Right atrium auricular region (tissue), 2 donors: ENCODE measurements at regions not wholly inside any gene's neighbourhood (a gene's known extent, or its start where the extent isn't known, plus 50 kb on each side); places are given as distances from the start of the nearest gene placed in this dataset.
A peak's percentile ranks its signal among the peaks of the same experiment; 100 is the strongest.

Experiments used
- DNase-seq: peaks from one replicate; pipeline ENCODE4 v3.0.0-alpha.2; 2019; ENCODE audit warnings: low spot score
- H3K27ac ChIP-seq, 2 donors: fragments of 200-600 bp; sonication (generic); 1 replicate in 1 of 2; 2 replicates in 1 of 2; pipeline ENCODE4 v1.5.1; 2016 to 2019
- H3K27me3 ChIP-seq, 2 donors: fragments of 200-600 bp; sonication (generic); one replicate each; pipeline versions ENCODE4 v1.5.1 to v1.6.0; 2017 to 2019
- H3K36me3 ChIP-seq: fragments of 200-600 bp; sonication (generic); one replicate; pipeline ENCODE4 v1.5.1; 2016
- H3K4me1 ChIP-seq, 2 donors: fragments of 200-600 bp; sonication (generic); one replicate each; pipeline versions ENCODE4 v1.5.1 to v1.6.0; 2017 to 2019
- H3K4me3 ChIP-seq, 2 donors: fragments of 200-600 bp; sonication (generic); 1 replicate in 1 of 2; 2 replicates in 1 of 2; pipeline ENCODE4 v1.5.1; 2017 to 2019; ENCODE audit warnings: mild to moderate bottlenecking in 1 of 2, moderate library complexity in 1 of 2
- H3K9me3 ChIP-seq, 2 donors: fragments of 200-600 bp; sonication (generic); one replicate each; pipeline ENCODE4 v1.5.1; 2019
- CTCF ChIP-seq, 2 donors: fragments of 200-600 bp; sonication (generic); IDR thresholded peaks; one replicate each; pipeline ENCODE4 v1.5.1; 2019; ENCODE audit warnings: antibody characterized with exemption in 2 of 2

- no peaks in the 10 kb centered on the region for H3K9me3 ChIP-seq
- peak; percentile 97 for DNase-seq
- peaks cover 0 to 29% of the 10 kb centered on the region in 2 donors for H3K4me1 ChIP-seq
- TF ChIP-seq CTCF (IDR thresholded peaks at IDR 0.05) = no peak
- H3K27ac ChIP-seq = peak overlapping the region; percentile 93 to 95
- H3K4me3 ChIP-seq = peak overlapping the region; percentile 93 to 98
- H3K36me3 ChIP-seq = no peaks in the 10 kb centered on the region
- H3K27me3 ChIP-seq = no peaks in the 10 kb centered on the region
These were observed 160.3 kb upstream of the ZNF267 start for GRCh38 chr16:31713071-31713944.

- no peak for DNase-seq
- Histone ChIP-seq H3K9me3 (no peaks in the 10 kb centered on the region), H3K27ac (peak overlapping the region; percentile 93 to 95), H3K4me1 (peaks cover 0 to 31% of the 10 kb centered on the region in 2 donors), H3K27me3 (no peaks in the 10 kb centered on the region), H3K4me3 (peak overlapping the region; percentile 93 to 98), H3K36me3 (no peaks in the 10 kb centered on the region)
- peak in 1 of 2 donors; percentile 22 for TF ChIP-seq CTCF (IDR thresholded peaks at IDR 0.05)
These were observed 159.4 kb upstream of the ZNF267 start for GRCh38 chr16:31713945-31714902.

- Histone ChIP-seq H3K4me3 (no peak overlapping the region), H3K36me3 (no peaks in the 10 kb centered on the region), H3K27ac (peak overlapping the region in 1 of 2 donors; percentile 93), H3K27me3 (no peaks in the 10 kb centered on the region), H3K4me1 (peaks cover 0 to 31% of the 10 kb centered on the region in 2 donors), H3K9me3 (no peaks in the 10 kb centered on the region)
- DNase-seq = no peak
- no peak for TF ChIP-seq CTCF (IDR thresholded peaks at IDR 0.05)
These were observed 158.6 kb upstream of the ZNF267 start for GRCh38 chr16:31714903-31715504.

- Histone ChIP-seq H3K4me3 (no peak overlapping the region), H3K36me3 (no peaks in the 10 kb centered on the region), H3K27me3 (no peaks in the 10 kb centered on the region), H3K9me3 (no peaks in the 10 kb centered on the region), H3K27ac (no peak overlapping the region), H3K4me1 (peaks cover 0 to 31% of the 10 kb centered on the region in 2 donors)
- TF ChIP-seq CTCF (IDR thresholded peaks at IDR 0.05) = no peak
- no peak for DNase-seq
These were observed 157.7 kb upstream of the ZNF267 start for GRCh38 chr16:31715915-31716314.

- DNase-seq = no peak
- no peak for TF ChIP-seq CTCF (IDR thresholded peaks at IDR 0.05)
- no peaks in the 10 kb centered on the region for H3K9me3 ChIP-seq
- no peaks in the 10 kb centered on the region for H3K27me3 ChIP-seq
- peaks cover 4% of the 10 kb centered on the region for H3K36me3 ChIP-seq
- H3K4me3 ChIP-seq = no peak overlapping the region
- H3K27ac ChIP-seq = no peak overlapping the region
- H3K4me1 ChIP-seq = peaks cover 0 to 28% of the 10 kb centered on the region in 2 donors
These were observed 154.6 kb upstream of the ZNF267 start for GRCh38 chr16:31718998-31719397.
